MM.1S (cell line): ENCODE measurements at regions not wholly inside any gene's neighbourhood (a gene's known extent, or its start where the extent isn't known, plus 50 kb on each side); places are given as distances from the start of the nearest gene placed in this dataset.
"Not testable (repeated sequence)": the region's sequence is repeated elsewhere in the genome, so short reads cannot be mapped to it uniquely, and the experiment has no call there.

Experiments used
- EZH2 ChIP-seq: fragments of 300-600 bp; sonication (generic); optimal IDR thresholded peaks from 2 replicates; pipeline ENCODE3; 2017; ENCODE audit warnings: low read depth, mild to moderate bottlenecking, antibody characterized with exemption, low read length, mixed read lengths
- EZH2phosphoT487 ChIP-seq: fragments of 300-600 bp; sonication (generic); IDR thresholded peaks from 2 replicates; pipeline ENCODE4 v1.6.1; 2018; ENCODE audit warnings: antibody characterized with exemption, low read length
- TF ChIP-seq, protein P1 (sequence below): fragments of 300-600 bp; sonication (generic); IDR thresholded peaks from 2 replicates; pipeline ENCODE4 v1.5.1; 2016; ENCODE audit warnings: antibody characterized with exemption, low read length, mixed read lengths

- TF ChIP-seq, protein P1, sequence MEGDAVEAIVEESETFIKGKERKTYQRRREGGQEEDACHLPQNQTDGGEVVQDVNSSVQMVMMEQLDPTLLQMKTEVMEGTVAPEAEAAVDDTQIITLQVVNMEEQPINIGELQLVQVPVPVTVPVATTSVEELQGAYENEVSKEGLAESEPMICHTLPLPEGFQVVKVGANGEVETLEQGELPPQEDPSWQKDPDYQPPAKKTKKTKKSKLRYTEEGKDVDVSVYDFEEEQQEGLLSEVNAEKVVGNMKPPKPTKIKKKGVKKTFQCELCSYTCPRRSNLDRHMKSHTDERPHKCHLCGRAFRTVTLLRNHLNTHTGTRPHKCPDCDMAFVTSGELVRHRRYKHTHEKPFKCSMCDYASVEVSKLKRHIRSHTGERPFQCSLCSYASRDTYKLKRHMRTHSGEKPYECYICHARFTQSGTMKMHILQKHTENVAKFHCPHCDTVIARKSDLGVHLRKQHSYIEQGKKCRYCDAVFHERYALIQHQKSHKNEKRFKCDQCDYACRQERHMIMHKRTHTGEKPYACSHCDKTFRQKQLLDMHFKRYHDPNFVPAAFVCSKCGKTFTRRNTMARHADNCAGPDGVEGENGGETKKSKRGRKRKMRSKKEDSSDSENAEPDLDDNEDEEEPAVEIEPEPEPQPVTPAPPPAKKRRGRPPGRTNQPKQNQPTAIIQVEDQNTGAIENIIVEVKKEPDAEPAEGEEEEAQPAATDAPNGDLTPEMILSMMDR = not testable (repeated sequence)
- not testable (repeated sequence) for TF ChIP-seq EZH2phosphoT487, EZH2
These were observed 51.9 kb upstream of the CSNK1E start for GRCh38 chr22:38369132-38369531.
